ENCODE measurements at regions not wholly inside any gene's neighbourhood (a gene's known extent, or its start where the extent isn't known, plus 50 kb on each side); places are given as distances from the start of the nearest gene placed in this dataset.

- DNase-seq: no peak
Observed at GRCh38 chr2:16716024-16716423, 50.4 kb upstream of the CYRIA start.

Data from NCI-H774 (cell line).